ENCODE measurements at regions not wholly inside any gene's neighbourhood (a gene's known extent, or its start where the extent isn't known, plus 50 kb on each side); places are given as distances from the start of the nearest gene placed in this dataset.

DNA sequence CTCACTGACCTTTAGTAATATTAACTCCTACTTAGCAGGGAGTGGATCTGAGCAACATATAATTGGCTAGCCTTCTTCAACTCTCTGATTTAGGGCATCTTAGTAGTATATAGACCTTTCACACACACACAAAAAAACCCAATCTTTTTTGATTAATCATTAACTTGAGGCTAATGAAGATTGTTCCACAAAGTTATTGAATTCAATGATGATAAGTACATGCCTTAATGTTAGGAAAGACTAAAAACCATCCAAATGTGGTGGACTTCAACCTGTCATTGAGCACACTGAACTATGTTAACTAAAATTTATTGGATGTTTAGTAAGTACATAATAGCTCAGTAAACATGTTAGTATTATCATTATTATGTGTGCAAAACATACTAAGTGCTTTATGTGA lies 179.4 kb upstream of the SLC25A13 start:
- no peak for TF ChIP-seq CTCF (IDR thresholded peaks at IDR 0.05)
- no peak for TF ChIP-seq EP300 (IDR thresholded peaks at IDR 0.05)
- no peak for TF ChIP-seq POLR2A (IDR thresholded peaks at IDR 0.05)

All from sigmoid colon (tissue), 4 donors.